ENCODE measurements at regions not wholly inside any gene's neighbourhood (a gene's known extent, or its start where the extent isn't known, plus 50 kb on each side); places are given as distances from the start of the nearest gene placed in this dataset.
"Not testable (repeated sequence)": the region's sequence is repeated elsewhere in the genome, so short reads cannot be mapped to it uniquely, and the experiment has no call there.

DNA sequence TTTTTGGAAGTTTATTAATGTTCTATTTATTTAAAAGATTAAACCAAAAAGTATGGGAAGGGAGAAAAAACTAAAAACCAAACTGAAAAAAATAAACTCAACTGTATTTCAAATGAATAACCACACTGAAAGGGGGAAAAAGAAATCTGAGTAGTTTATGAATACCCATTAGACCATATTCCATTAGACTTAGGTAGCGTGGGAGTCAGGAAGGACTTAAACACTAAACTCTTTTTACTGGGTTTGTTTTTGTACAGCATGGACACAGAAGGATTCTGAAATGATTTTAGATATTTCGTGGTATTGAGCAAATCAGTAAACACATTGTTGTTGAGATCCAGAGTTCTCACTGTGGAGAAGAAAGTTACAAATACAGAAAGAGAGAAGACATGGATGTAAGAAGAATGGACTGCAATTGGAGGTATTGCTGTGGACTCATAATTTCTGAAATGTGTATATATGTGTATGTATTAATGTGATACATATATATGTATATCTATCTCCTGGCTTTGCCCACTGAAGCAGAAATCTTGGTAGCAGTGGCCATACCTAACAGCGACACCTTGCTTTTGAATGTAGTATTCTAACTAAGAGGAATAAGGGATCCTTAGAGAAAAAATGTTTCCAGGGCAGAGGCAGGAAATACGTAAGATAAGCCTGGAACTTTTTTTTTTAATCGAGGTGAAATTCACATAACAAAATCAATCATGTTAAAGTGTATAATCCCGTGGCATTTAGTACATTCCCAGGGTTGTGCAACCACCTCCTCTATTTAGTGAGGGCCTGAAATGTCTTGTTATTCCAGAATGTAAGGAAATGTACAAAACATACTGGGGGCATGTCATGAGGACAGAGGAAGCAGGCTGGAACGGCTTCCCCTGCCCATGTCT lies 228.8 kb downstream of the SMARCA2 start:
- DNase-seq, result no peak

DNA sequence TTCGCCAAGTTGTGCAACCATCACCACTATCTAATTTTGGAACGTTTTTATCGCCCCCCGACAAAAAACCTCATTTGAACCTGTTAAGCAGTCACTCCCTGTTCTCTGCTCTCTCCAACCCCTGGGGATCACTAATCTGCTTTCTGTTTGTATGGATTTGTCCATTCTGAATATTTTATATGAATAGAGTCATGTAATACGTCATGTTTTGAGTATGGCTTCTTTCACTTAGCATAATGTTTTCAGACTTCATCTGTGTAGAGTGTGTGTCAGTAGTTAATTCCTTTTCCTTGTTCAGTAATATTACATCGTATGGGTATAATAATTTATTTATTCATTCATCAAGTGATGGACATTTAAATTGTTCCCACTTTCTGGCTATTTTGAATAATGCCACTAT lies 232.2 kb downstream of the SMARCA2 start:
- no peak for DNase-seq

DNA sequence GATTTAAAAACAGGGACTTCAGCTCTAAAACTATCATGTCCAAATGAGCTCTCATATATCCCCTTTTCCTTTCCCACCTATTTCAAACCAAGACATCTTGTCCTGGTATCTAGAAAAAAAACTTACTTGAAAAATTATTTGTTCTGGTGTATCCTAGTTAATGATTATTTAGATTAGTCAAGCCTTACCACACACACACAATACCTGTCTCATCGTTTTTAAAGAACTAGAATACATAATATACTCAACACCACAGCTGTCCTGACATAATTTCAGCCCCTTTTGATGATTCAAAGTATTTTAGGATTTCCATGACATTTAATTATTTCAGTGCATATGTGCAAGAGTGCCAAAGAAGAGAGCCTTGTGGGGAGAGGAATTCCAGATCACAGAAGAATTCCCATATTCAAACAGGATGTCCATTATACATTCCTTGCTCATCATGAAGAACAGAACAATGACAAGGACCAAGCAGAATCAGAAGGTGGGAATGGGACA lies 233.7 kb downstream of the SMARCA2 start:
- no peak for DNase-seq

DNA sequence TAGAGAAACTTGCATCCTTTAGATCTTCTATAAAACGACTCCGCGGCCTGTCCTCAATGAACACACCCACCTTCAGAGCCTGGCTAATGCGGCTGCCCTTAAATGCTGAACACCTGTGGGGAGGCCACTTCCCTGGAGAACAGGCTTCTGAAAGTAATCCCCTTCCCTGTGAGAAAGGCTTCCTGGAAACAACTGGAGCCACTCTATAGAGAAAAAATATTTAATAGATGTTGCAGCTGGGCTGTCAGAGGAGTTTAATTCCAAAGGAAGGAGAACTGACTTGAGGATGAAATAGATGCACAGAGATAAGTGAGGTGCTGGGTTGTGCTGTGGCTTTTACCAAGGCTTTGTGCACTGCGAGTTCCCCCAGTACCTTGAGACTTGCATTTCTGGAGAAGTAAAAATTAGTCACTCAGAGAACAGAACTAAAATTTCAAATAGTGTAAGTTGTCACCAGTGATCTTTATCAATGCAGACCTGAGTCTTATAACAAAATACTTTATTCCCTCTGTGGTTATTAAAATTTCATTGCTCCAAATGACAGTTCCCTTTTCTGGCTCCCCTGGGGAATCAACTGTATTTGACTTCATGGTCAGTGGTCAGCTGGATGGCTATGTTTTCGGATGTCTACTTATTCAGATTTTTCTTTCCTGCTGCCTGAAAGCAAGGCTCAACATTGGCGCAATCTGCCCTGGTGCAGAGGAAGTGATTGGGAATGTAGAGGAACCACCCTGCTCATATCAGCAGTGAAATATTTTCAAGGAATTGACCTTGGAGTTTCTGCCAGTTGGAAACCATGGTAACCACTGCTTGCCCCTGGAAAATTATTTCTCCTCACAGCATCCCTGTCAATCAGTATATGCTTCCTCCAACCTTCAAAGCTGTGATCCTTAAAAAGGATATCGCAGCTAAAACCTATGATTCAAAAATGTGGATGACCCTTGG lies 238.8 kb downstream of the SMARCA2 start:
- no peak for DNase-seq

DNA sequence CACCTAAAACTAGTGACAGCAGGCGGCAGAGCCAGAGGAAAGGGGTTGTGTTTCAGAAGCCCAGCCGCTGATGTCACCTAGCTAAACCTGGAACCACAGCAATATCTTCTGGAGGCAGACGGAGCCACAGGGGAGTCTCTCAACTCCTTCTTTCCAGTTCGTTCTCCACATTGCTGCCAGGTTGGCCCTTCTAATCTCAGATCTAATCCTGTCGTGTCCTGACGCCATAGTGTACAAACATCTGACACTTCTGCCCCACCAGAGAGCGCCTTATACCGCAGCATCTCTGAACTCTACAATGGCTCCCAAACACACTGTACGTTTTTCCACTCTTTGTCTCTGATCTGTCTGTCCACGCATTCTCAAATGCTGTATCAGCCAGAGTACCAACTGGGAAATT lies 240.0 kb downstream of the SMARCA2 start:
- no peak for DNase-seq

DNA sequence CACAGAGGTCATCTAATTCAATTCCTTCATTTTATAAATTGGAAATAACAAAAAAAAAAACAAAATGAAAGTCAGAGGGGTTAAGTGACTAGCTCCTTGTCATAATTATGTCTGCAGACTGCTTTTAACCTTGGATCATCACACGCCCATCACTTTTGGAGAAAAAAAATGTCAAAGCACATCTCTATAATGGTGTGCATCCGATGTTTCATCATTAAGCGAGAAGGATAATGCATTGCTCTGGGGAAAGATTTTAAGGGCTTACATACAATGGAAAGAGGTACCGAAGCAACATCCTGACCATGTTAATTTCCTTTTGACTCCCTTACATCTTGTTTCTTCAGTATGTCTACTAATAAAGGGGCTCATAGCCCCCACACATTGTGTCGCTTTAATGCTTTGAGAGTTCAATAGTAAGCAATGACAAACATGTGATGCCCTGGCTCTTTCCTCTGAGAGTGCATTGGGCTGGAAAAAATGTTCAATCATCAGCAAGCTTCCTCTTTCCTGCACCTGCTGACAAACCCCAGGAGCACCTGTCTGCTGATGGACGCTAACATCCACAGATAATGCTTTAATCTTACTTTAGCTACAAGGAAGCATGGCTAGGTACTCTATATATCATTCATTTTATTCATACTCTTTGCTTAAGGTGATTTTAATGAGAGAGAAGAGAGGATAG lies 242.2 kb downstream of the SMARCA2 start:
- DNase-seq, result no peak

DNA sequence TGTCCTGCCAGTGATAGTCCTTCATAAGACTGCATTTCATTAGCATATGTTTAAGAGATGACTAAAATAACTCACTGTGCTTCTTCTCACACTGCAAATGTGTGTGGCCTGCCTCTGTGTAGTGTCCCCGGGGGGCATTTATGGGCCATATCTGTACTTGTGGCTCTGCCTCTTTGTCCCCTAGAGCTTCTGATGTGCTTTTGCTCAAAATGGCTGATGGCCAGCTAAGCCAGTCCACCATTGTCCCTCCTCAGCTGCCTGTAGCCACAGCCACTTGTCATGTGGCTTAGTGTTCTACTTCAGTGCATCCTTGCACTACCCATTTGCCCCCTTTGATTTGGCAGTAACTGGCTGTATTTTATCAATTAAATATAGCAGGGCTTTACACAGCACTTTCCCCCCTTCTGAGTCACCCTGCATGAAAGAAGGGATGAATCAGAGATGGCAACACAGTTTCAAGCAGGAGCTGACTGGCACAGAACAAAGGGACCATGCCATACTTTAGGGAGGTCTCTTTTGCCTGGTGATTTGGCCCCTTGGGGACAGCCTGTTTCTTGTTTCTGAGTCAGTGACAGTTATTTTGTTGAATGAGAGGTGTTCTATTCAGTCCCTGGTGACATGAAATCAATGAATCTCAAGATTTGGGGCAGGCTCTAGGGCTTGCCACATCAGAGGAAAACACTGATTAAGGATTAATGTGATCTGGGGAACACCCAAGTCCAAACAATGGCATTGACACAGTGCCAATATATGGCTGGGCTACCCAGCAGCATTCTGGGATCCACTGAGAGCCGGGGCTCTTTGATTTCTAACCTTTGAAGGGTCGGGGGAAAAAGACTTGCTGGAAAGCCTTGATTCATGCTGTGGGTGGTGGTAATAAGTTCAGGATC lies 245.5 kb downstream of the SMARCA2 start:
- no peak for DNase-seq

DNA sequence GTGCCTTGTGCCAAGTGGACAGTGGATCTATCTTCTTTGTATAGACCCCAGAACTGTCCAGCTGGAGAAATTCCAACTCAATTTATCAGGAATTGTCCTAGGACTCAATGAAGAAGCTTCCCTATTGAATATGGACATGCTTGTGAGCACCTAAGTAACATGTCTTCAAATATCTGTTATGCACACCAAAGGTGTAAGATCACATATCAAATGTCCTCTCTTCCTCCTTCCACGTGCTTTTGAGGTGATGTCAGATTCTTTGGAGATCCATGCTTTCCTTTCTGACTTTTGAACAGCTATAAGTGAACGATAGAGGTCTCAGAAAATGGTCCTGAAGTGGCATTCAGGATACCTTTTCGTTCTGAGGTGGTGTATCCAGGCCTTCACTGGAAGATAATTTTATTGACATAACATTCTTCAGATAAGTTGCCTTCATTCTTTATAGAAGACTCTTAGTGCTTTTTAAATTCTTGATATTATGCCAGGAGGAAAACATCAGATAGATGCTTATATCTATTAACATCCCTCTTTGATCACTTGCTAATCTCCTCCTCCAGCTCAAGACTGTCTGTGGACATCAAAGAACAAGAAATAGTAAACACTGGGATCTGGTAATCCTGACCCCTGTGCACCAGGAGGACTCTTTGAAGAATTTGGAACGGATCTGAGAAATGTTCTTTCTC lies 246.4 kb downstream of the SMARCA2 start:
- no peak for DNase-seq

DNA sequence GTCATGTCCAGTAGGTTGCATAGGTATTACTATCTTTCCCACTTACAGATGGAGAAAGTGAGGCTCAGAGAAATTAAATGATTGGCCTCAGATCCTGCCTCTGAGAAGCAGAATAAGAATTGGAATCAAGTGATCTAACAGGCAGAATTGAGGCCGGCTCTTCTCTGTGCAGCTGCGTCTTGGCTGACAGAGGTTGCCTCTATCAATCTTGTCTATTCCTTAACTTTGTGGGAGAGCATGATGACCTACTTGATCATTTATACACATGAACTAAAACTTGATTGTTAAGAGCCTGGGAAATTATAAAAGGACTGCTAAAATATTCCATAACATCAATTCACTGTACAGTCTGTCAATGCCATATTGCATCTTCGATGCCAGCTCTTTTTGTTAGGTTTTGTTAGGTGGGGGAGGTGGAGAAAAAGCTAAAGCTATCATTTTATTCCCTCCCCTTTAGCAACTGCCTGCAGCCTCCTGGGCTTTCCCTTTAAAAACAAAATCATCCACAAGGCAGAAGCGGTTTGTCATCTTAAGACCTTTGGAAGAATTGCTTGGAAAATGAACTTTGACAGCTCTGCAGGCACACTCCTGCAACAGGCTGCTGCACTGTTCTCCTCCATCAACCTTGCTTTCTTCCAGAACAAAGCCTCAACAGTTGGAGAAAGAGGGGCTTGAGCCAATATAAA lies 247.4 kb downstream of the SMARCA2 start:
- no peak for DNase-seq

DNA sequence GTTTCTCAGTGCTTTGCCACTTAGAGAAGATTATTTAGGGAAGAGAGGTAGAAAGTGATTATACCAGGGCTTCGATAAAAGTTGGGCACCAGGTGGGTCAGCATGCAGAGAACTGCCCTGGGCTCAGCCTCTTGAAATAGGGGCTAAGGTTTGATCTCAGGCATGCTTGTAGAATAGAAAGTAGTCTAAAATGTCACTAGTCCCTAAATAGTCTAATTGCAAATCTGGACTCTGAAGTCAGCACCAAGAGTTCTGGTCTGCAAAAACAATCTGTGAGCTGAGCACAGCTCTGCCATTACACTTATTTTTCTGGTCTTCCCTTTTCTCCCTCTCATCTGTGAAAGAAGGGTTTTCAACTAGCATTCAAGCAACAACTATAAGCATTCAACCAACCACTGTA lies 248.0 kb downstream of the SMARCA2 start:
- no peak for DNase-seq

DNA sequence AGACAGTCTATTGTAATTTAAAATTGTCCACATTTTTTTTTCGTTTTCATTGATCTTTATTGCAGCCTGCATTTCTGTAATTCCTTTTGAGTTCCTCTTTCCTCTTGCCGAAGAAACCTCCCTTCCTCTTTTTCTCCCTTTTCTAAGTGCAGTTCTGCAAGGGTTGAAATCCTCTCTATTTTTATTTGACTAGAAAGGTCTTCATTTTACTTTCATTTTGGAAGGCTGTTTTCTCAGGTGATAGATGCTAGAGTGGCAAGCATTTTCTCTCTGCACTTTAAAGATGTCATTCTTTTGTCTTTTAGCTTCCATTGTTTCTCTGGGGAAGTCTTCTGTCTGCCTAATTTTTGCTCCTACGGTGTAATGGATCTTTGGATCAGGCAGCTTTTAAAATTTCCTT lies 248.5 kb downstream of the SMARCA2 start:
- DNase-seq, result no peak

DNA sequence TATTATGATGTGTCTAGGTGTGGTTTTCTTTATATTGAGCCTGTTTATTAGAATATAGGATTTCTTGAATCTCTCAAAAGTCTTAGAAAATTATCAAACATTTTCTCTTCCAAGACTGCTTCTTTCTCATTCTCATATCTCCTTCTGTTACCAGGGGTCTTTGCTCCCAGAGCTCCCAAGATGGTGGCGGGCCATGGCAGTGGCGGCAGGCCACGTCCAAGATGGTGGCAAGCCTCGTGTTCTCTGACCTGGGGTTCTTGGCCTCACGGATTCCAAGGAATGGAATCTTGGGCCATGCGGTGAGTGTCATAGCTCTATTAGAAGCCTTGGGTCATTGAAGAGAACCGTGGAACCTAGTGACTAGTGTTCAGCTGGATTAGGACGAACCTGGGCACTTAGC lies 248.9 kb downstream of the SMARCA2 start:
- DNase-seq, result no peak

DNA sequence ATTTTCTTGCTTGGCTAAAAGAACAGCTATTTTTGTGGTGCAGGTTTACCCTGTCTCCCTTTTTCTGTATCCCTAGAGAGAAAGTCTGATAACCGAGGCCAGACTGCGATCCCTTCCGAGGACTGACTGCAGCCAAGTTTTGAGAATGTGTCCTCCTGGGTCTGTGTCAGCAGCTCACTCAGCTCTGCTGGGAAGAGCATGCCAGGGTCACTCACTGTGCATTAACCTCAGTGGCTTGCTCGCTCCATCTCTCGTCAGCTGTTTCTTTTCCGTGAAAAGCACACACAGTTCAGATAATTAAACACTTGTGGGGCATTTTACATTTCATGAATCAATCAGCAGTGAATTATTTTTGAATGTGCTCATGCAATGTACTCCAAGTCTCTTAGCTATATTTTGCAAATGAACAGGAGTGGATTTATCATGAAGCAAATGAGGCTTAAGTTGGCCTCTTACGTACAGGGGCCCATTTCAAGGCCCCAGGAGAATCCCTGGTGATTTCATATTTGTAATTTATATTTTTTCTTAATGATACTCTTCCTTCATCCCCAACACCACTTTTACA lies 252.1 kb downstream of the SMARCA2 start:
- no peak for DNase-seq

DNA sequence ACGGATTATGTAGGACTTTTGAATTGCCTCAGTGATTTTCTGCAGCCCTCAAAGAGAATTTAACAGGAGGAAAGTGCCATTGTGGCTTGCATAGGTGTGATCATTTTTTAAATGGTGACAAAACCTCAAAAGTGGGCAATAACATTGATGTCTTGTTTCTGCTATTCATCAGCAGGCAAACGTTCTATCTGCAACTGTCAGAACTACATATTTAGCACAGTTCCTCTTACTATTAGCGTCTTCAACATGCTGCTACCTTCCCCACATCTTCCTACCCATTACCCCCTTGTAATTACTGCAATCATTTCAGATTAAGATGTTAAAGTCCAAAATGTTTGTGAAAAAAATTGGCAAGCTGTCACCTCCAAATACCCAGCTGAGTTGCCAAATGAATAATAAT lies 254.6 kb downstream of the SMARCA2 start:
- no peak for DNase-seq

DNA sequence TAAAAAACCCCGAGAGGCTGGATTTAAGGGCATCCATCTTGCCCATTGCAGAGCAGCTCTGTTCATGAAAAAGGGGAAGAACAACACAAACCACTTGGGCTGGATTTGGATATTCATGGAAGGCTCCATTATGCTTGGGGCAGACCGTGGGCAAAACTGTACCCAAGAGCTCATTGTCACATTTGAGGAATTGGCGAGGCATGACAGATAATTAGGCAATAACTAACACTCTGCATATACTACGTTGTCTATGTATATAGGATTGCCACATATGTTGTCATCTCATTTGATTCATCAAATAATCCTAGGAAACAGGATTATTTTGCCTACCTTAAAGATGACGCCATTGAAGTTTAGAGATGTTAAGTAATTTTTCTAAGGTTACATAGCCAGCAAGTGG lies 255.4 kb downstream of the SMARCA2 start:
- DNase-seq, result no peak

DNA sequence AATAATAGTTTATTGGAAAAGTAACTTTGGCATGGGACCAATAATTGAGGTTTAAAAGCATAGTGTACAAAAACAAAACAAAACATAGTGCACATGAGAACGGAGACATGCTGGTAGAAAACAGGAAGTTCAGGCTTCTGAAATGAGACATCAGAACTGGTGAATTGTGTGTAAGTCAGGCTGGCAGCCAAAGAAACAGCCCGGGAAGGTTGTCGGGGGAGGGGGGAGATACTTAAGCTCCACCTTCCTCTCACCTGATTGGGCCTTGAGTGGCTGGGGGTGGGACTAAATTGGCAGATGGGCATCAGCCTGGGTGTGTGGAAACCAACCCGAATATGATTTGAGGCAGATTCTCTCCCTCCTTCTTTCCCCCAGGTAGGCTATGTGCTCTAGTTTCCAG lies 256.3 kb downstream of the SMARCA2 start:
- DNase-seq, result no peak

DNA sequence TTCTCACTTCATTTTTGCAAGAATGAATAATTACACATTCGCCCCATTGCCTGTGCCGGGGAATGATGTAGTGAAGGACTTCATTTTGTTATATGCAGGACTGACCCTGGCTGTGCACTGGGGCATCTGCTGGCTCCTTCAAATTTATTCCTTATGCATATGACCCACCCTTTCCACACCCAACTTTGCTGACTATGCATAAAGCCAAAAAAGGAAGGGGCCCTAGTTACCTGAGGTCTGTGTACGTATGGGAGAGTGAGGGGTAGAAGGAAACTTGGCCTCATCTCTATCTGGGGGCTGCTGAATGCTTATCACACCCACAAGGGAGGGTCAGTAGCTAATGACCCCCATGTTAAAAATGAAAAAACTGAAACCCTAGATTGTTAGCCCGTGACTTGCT lies 259.6 kb downstream of the SMARCA2 start:
- no peak for DNase-seq

DNA sequence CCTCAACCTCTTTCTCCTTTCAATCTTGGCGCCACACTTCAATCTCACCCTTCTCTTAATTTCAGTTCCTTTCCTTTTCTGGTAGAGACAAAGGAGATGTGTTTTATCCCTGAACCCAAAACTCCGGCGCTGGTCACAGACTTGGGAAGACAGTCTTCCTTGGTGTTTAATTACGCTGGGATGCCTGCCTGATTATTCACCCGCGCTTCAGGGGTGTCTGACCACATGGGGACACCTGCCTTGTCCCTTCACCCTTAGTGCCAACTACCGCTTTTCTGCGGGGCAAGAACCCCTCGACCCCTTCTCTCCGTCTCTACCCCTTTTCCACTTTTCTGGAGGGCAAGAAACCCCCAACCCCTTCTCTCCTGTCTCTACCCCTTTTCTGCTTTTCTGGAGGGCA lies 261.1 kb downstream of the SMARCA2 start:
- DNase-seq, result no peak

DNA sequence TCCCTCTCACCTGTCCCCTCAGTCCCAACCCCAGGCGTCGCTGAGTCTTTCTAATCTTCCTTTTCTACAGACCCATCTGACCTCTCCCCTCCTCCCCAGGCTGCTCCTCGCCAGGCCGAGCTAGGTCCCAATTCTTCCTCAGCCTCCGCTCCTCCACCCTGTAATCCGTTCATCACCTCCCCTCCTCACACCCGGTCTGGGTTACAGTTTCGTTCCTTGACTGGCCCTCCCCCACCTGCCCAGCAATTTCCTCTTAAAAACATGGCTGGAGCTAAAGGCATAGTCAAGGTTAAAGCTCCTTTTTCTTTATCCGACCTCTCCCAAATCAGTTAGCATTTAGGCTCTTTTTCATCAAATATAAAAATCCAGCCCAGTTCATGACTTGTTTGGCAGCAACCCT lies 262.0 kb downstream of the SMARCA2 start:
- not testable (repeated sequence) for DNase-seq

DNA sequence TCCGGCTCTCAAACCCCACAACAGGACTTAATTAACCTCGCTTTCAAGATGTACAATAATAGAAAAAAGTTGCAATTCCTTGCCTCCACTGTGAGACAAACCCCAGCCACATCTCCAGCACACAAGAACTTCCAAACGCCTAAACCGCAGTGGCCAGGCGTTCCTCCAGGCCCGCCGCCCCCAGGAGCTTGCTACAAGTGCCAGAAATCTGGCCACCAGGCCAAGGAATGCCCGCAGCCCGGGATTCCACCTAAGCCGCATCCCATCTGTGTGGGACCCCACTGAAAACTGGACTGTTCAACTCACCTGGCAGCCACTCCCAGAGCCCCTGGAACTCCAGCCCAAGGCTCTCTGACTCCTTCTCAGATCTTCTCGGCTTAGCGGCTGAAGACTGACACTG lies 262.5 kb downstream of the SMARCA2 start:
- not testable (repeated sequence) for DNase-seq
